ENCODE measurements at regions not wholly inside any gene's neighbourhood (a gene's known extent, or its start where the extent isn't known, plus 50 kb on each side); places are given as distances from the start of the nearest gene placed in this dataset.

- TF ChIP-seq EZH2phosphoT487 (IDR thresholded peaks at IDR 0.05; ENCODE audit: low read depth, severe bottlenecking, unreplicated experiment) (no peak), CTCF (IDR thresholded peaks at IDR 0.05; ENCODE audit: poor library complexity) (no peak), EZH2 (IDR thresholded peaks at IDR 0.05; ENCODE audit: borderline replicate concordance) (no peak)
Measured at GRCh38 chr13:47665043-47665442, 336.0 kb downstream of the SUCLA2 start.

All from hepatocyte (in vitro differentiated cells).